Vagina (tissue), 2 donors: ENCODE measurements at regions not wholly inside any gene's neighbourhood (a gene's known extent, or its start where the extent isn't known, plus 50 kb on each side); places are given as distances from the start of the nearest gene placed in this dataset.

Experiments used
- POLR2A ChIP-seq, 2 donors: fragments of 450-650 bp; IDR thresholded peaks; one replicate each; pipeline ENCODE4 v1.6.1; 2017; ENCODE audit warnings: antibody characterized with exemption in 2 of 2, mild to moderate bottlenecking in 2 of 2, moderate library complexity in 2 of 2
- POLR2AphosphoS5 ChIP-seq, 2 donors: sonication (generic); formaldehyde crosslinking; IDR thresholded peaks; one replicate each; pipeline ENCODE4 v1.9.0; 2017; ENCODE audit warnings: antibody characterized with exemption in 2 of 2, mild to moderate bottlenecking in 2 of 2, low read depth in 1 of 2; ENCODE audit not compliant: insufficient read depth in 1 of 2
- TF ChIP-seq, protein P1 (sequence below), 3 experiments: fragments of 450-650 bp in 2 of 3; fragments of 200-600 bp in 1 of 3; sonication (generic) in 1 of 3; IDR thresholded peaks; one replicate each; pipeline ENCODE4 v1.5.1; 2017 to 2019; ENCODE audit warnings: antibody characterized with exemption in 3 of 3, mild to moderate bottlenecking in 2 of 3, moderate library complexity in 2 of 3

- TF ChIP-seq POLR2A (IDR thresholded peaks at IDR 0.05) (no peak), POLR2AphosphoS5 (IDR thresholded peaks at IDR 0.05; ENCODE audit: insufficient read depth in 1 of 2, low read depth in 1 of 2) (no peak)
- TF ChIP-seq, protein P1, sequence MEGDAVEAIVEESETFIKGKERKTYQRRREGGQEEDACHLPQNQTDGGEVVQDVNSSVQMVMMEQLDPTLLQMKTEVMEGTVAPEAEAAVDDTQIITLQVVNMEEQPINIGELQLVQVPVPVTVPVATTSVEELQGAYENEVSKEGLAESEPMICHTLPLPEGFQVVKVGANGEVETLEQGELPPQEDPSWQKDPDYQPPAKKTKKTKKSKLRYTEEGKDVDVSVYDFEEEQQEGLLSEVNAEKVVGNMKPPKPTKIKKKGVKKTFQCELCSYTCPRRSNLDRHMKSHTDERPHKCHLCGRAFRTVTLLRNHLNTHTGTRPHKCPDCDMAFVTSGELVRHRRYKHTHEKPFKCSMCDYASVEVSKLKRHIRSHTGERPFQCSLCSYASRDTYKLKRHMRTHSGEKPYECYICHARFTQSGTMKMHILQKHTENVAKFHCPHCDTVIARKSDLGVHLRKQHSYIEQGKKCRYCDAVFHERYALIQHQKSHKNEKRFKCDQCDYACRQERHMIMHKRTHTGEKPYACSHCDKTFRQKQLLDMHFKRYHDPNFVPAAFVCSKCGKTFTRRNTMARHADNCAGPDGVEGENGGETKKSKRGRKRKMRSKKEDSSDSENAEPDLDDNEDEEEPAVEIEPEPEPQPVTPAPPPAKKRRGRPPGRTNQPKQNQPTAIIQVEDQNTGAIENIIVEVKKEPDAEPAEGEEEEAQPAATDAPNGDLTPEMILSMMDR (IDR thresholded peaks at IDR 0.05) = no peak
These were observed 302.6 kb upstream of the TBL1XR1 start for GRCh38 chr3:177499779-177500423.
